ENCODE measurements at regions not wholly inside any gene's neighbourhood (a gene's known extent, or its start where the extent isn't known, plus 50 kb on each side); places are given as distances from the start of the nearest gene placed in this dataset.
"Not testable (repeated sequence)": the region's sequence is repeated elsewhere in the genome, so short reads cannot be mapped to it uniquely, and the experiment has no call there.

- TF ChIP-seq CTCF (IDR thresholded peaks at IDR 0.05) = no peak
- no peaks in the 10 kb centered on the region for H3K27me3 ChIP-seq
- no peaks in the 10 kb centered on the region for H3K9me3 ChIP-seq
- H3K36me3 ChIP-seq = no peaks in the 10 kb centered on the region
- H3K4me3 ChIP-seq (ENCODE audit: low read depth in 1 of 2, low read length in 1 of 2) = no peak overlapping the region
- H3K4me1 ChIP-seq (ENCODE audit: control insufficient read depth in 1 of 2, insufficient read depth in 1 of 2, low read depth in 1 of 2, low read length in 1 of 2) = no peaks in the 10 kb centered on the region
- no peak overlapping the region for H3K27ac ChIP-seq
Measured at GRCh38 chr14:38608244-38608643, 352.4 kb upstream of the CLEC14A start.

- no peaks in the 10 kb centered on the region for H3K4me1 ChIP-seq (ENCODE audit: control insufficient read depth in 1 of 2, insufficient read depth in 1 of 2, low read depth in 1 of 2, low read length in 1 of 2)
- no peak overlapping the region for H3K4me3 ChIP-seq (ENCODE audit: low read depth in 1 of 2, low read length in 1 of 2)
- H3K36me3 ChIP-seq = no peaks in the 10 kb centered on the region
- H3K27me3 ChIP-seq = no peaks in the 10 kb centered on the region
- no peak overlapping the region for H3K27ac ChIP-seq
- no peak for TF ChIP-seq CTCF (IDR thresholded peaks at IDR 0.05)
- no peaks in the 10 kb centered on the region for H3K9me3 ChIP-seq
Measured at GRCh38 chr14:38605193-38606114, 349.6 kb upstream of the CLEC14A start.

- not testable (repeated sequence) for H3K9me3 ChIP-seq; H3K36me3 ChIP-seq; H3K4me1 ChIP-seq (ENCODE audit: control insufficient read depth in 1 of 2, insufficient read depth in 1 of 2, low read depth in 1 of 2, low read length in 1 of 2); H3K4me3 ChIP-seq (ENCODE audit: low read depth in 1 of 2, low read length in 1 of 2); H3K27me3 ChIP-seq; H3K27ac ChIP-seq
Measured at GRCh38 chr14:38600572-38600971, 344.7 kb upstream of the CLEC14A start.

- Histone ChIP-seq H3K4me3 (ENCODE audit: low read depth in 1 of 2, low read length in 1 of 2) (no peak overlapping the region), H3K36me3 (no peaks in the 10 kb centered on the region), H3K4me1 (ENCODE audit: control insufficient read depth in 1 of 2, insufficient read depth in 1 of 2, low read depth in 1 of 2, low read length in 1 of 2) (no peaks in the 10 kb centered on the region), H3K9me3 (no peaks in the 10 kb centered on the region), H3K27ac (no peak overlapping the region), H3K27me3 (no peaks in the 10 kb centered on the region)
- TF ChIP-seq CTCF (IDR thresholded peaks at IDR 0.05) = no peak
Measured at GRCh38 chr14:38593476-38593875, 337.6 kb upstream of the CLEC14A start.

GRCh38 chr14:38592764-38593442, 337.0 kb upstream of the CLEC14A start:
- Histone ChIP-seq H3K4me1 (ENCODE audit: control insufficient read depth in 1 of 2, insufficient read depth in 1 of 2, low read depth in 1 of 2, low read length in 1 of 2) (no peaks in the 10 kb centered on the region), H3K36me3 (no peaks in the 10 kb centered on the region), H3K9me3 (no peaks in the 10 kb centered on the region), H3K27ac (no peak overlapping the region), H3K4me3 (ENCODE audit: low read depth in 1 of 2, low read length in 1 of 2) (no peak overlapping the region), H3K27me3 (no peaks in the 10 kb centered on the region)
- no peak for TF ChIP-seq CTCF (IDR thresholded peaks at IDR 0.05)

GRCh38 chr14:38589747-38590350, 334.0 kb upstream of the CLEC14A start:
- Histone ChIP-seq H3K9me3 (no peaks in the 10 kb centered on the region), H3K4me1 (ENCODE audit: control insufficient read depth in 1 of 2, insufficient read depth in 1 of 2, low read depth in 1 of 2, low read length in 1 of 2) (no peaks in the 10 kb centered on the region), H3K36me3 (no peaks in the 10 kb centered on the region), H3K27ac (no peak overlapping the region), H3K27me3 (no peaks in the 10 kb centered on the region), H3K4me3 (ENCODE audit: low read depth in 1 of 2, low read length in 1 of 2) (no peak overlapping the region)
- TF ChIP-seq CTCF (IDR thresholded peaks at IDR 0.05) = no peak

All from neutrophil (primary cell).